B cell (primary cell): ENCODE measurements at regions not wholly inside any gene's neighbourhood (a gene's known extent, or its start where the extent isn't known, plus 50 kb on each side); places are given as distances from the start of the nearest gene placed in this dataset.

Experiments
- ATAC-seq: fragments of 200-7000 bp; cut with Tn5 transposase; one replicate; pipeline ENCODE4 v1.10.0; 2021; ENCODE audit warnings: low read depth, mild to moderate bottlenecking, moderate number of reproducible peaks, moderate library complexity
- CTCF ChIA-PET: fragments of 350-600 bp; sonication (Branson Sonifier 250); formaldehyde crosslinking; loops from one replicate; lab custom pipeline; 2021; ENCODE audit warnings: antibody characterized with exemption, inconsistent platforms; lab: Charles Lee
- POLR2A ChIA-PET: fragments of 350-600 bp; sonication (Branson Sonifier 250); formaldehyde crosslinking; loops from one replicate; lab custom pipeline; 2021; ENCODE audit warnings: antibody characterized with exemption; lab: Charles Lee
- DNase-seq: peaks from one replicate; pipeline ENCODE4 v3.0.0; 2013
- H2AFZ ChIP-seq: 2 replicates; pipeline ENCODE4 v1.6.1; 2012; ENCODE audit warnings: mild to moderate bottlenecking, low read depth, low read length; ENCODE audit not compliant: insufficient read depth, poor library complexity, severe bottlenecking
- H3K27ac ChIP-seq, 2 donors: 1 replicate in 1 of 2; 2 replicates in 1 of 2; pipeline ENCODE4 v1.5.1; 2012 to 2013; ENCODE audit warnings: low read length in 2 of 2, mild to moderate bottlenecking in 2 of 2, moderate library complexity in 1 of 2
- H3K27me3 ChIP-seq, 4 experiments: fragments of 200-600 bp in 1 of 4; sonication (generic) in 1 of 4; replicated peaks in 1 of 4; 1 replicate in 2 of 4; 2 replicates in 2 of 4; pipeline versions ENCODE4 v1.6.1 to v1.7.0; 2013 to 2016; ENCODE audit warnings: low read length in 3 of 4, mild to moderate bottlenecking in 2 of 4, mixed read lengths in 1 of 4, moderate library complexity in 1 of 4; ENCODE audit not compliant: insufficient read depth in 4 of 4, control insufficient read depth in 3 of 4; ENCODE audit errors: control extremely low read depth in 1 of 4
- H3K36me3 ChIP-seq, 2 experiments: replicated peaks in 1 of 2; 1 replicate in 1 of 2; 2 replicates in 1 of 2; pipeline versions ENCODE4 v1.6.1 to v1.7.1; 2013; ENCODE audit warnings: low read length in 1 of 2; ENCODE audit not compliant: insufficient read depth in 2 of 2, control insufficient read depth in 1 of 2; ENCODE audit errors: control extremely low read depth in 1 of 2, extremely low read depth in 1 of 2
- H3K4me1 ChIP-seq, 2 donors: fragments of 200-600 bp in 1 of 2; sonication (generic) in 1 of 2; 1 replicate in 1 of 2; 2 replicates in 1 of 2; pipeline versions ENCODE4 v1.5.1 to v1.6.1; 2013 to 2017; ENCODE audit warnings: low read length in 2 of 2; ENCODE audit not compliant: control insufficient read depth in 2 of 2, insufficient read depth in 2 of 2
- H3K4me2 ChIP-seq: replicated peaks from 2 replicates; pipeline ENCODE3; 2012; ENCODE audit warnings: mild to moderate bottlenecking, low read depth, low read length; ENCODE audit not compliant: poor library complexity, severe bottlenecking
- H3K4me3 ChIP-seq, 5 experiments: fragments of 200-600 bp in 1 of 5; sonication (generic) in 1 of 5; 1 replicate in 3 of 5; 2 replicates in 2 of 5; pipeline versions ENCODE4 v1.5.1 to v1.7.0; 2011 to 2016; ENCODE audit warnings: low read length in 4 of 5, mild to moderate bottlenecking in 4 of 5, low read depth in 2 of 5, control low read depth in 1 of 5, moderate library complexity in 1 of 5; ENCODE audit not compliant: insufficient read depth in 1 of 5; ENCODE audit errors: control extremely low read depth in 1 of 5, extremely low read depth in 1 of 5
- H3K79me2 ChIP-seq: fragments of 200-600 bp; sonication (generic); one replicate; pipeline ENCODE4 v1.6.0; 2016; ENCODE audit warnings: low read length; ENCODE audit not compliant: control insufficient read depth, insufficient read depth
- H3K9ac ChIP-seq: fragments of 200-600 bp; sonication (generic); 2 replicates; pipeline ENCODE4 v1.6.1; 2017; ENCODE audit warnings: mild to moderate bottlenecking, low read length, moderate library complexity
- H3K9me3 ChIP-seq, 3 donors: one replicate each; pipeline versions ENCODE4 v1.6.1 to v1.7.1; 2013; ENCODE audit warnings: low read length in 2 of 3; ENCODE audit not compliant: control insufficient read depth in 2 of 3, insufficient read depth in 1 of 3; ENCODE audit errors: control extremely low read depth in 1 of 3
- H4K20me1 ChIP-seq: 2 replicates; pipeline ENCODE4 v1.6.0; 2012; ENCODE audit warnings: mild to moderate bottlenecking, low read length; ENCODE audit not compliant: insufficient read depth, control insufficient read depth, poor library complexity, severe bottlenecking
- H3K27ac Mint-ChIP-seq: one replicate; pipeline ENCODE4 v1.8.0; 2021; ENCODE audit warnings: mixed read lengths
- H3K27me3 Mint-ChIP-seq: one replicate; pipeline ENCODE4 v1.8.0; 2021; ENCODE audit warnings: mixed read lengths
- H3K4me1 Mint-ChIP-seq: one replicate; pipeline ENCODE4 v1.8.0; 2021; ENCODE audit warnings: mixed read lengths
- H3K4me3 Mint-ChIP-seq: one replicate; pipeline ENCODE4 v1.8.0; 2021; ENCODE audit warnings: mixed read lengths
- H3K9me3 Mint-ChIP-seq: one replicate; pipeline ENCODE4 v1.8.0; 2022; ENCODE audit warnings: mixed read lengths; ENCODE audit not compliant: insufficient read depth
- CTCF ChIP-seq: fragments of 200-600 bp; IDR thresholded peaks from one replicate; pipeline ENCODE4 v1.8.0; 2022; ENCODE audit warnings: antibody characterized with exemption, mild to moderate bottlenecking
- EZH2 ChIP-seq: IDR thresholded peaks from 2 replicates; pipeline ENCODE4 v1.6.1; 2012; ENCODE audit warnings: borderline replicate concordance, low read depth, mild to moderate bottlenecking, moderate library complexity, low read length; ENCODE audit not compliant: insufficient read depth, poor library complexity, severe bottlenecking
- WGBS: methylation state at CpG from one replicate; pipeline ENCODE4 v1.1.5; 2013; ENCODE audit warnings: missing lambda C conversion rate; ENCODE audit not compliant: insufficient coverage; 5-methylcytosine and 5-hydroxymethylcytosine counted together
- intact Hi-C: fragments of 100-400 bp; cut with micrococcal nuclease; formaldehyde crosslinking; loops from one replicate; pipeline ENCODE4 v1.10.0; 2022

DNA sequence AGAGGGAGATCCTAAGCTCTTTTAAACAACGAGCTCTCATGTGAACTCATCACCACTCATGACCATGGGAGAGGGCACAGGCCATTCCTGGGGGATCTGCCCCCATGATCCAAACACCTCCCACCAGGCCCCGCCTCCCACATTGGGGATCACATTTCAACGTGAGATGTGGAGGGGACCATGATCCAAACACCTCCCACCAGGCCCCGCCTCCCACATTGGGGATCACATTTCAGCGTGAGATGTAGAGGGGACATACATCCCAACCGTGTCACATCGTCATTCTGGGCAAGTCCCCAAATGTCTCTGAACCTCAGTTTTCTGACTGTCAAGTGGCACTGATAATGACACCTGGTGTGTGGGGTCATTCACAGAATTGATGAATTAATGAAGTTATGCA is 641.8 kb downstream of the CDH26 start:
- TF ChIP-seq EZH2 (no peak), CTCF (no peak)
- Mint-ChIP-seq H3K9me3 (peaks cover 3% of the 10 kb centered on the region), H3K27ac (no peak overlapping the region), H3K27me3 (no peaks in the 10 kb centered on the region), H3K4me1 (no peaks in the 10 kb centered on the region), H3K4me3 (no peak overlapping the region)
- H3K4me3 ChIP-seq = no peak overlapping the region
- H3K27ac ChIP-seq = no peak overlapping the region
- no peak overlapping the region for H3K9ac ChIP-seq
- no peaks in the 10 kb centered on the region for H3K4me1 ChIP-seq
- DNase-seq (no peak), ATAC-seq (no peak)
- H4K20me1 ChIP-seq = no peaks in the 10 kb centered on the region
- intact Hi-C loops = no loop called here
- CTCF ChIA-PET = no interaction called here
- H3K4me2 ChIP-seq = no peak overlapping the region
- no peaks in the 10 kb centered on the region for H3K79me2 ChIP-seq
- H2AFZ ChIP-seq = no peak overlapping the region
- peaks cover 0 to 20% (median 0%) of the 10 kb centered on the region in 3 donors for H3K9me3 ChIP-seq
- H3K36me3 ChIP-seq = no peaks in the 10 kb centered on the region
- H3K27me3 ChIP-seq = no peaks in the 10 kb centered on the region
- POLR2A ChIA-PET = no interaction called here
- 96% methylated on average over 4 of the region's 7 CpGs for WGBS

- no peak overlapping the region for H3K4me3 ChIP-seq
- no peak overlapping the region for H2AFZ ChIP-seq
- WGBS = 94% methylated on average over 2 of the region's 4 CpGs
- H3K27me3 Mint-ChIP-seq = no peaks in the 10 kb centered on the region
- H3K27ac ChIP-seq = no peak overlapping the region
- ChIA-PET CTCF (no interaction called here), POLR2A (no interaction called here)
- H3K9me3 ChIP-seq = peaks cover 0 to 9% (median 0%) of the 10 kb centered on the region in 3 donors
- H3K4me3 Mint-ChIP-seq = no peak overlapping the region
- ATAC-seq = no peak
- TF ChIP-seq CTCF (no peak), EZH2 (no peak)
- H3K4me1 ChIP-seq = no peaks in the 10 kb centered on the region
- no peaks in the 10 kb centered on the region for H3K4me1 Mint-ChIP-seq
- DNase-seq = no peak
- no peaks in the 10 kb centered on the region for H3K27me3 ChIP-seq
- no peak overlapping the region for H3K4me2 ChIP-seq
- H4K20me1 ChIP-seq = no peaks in the 10 kb centered on the region
- H3K9me3 Mint-ChIP-seq = peaks cover 4% of the 10 kb centered on the region
- intact Hi-C loops = no loop called here
- H3K36me3 ChIP-seq = no peaks in the 10 kb centered on the region
- no peak overlapping the region for H3K9ac ChIP-seq
- H3K79me2 ChIP-seq = no peaks in the 10 kb centered on the region
- H3K27ac Mint-ChIP-seq = no peak overlapping the region
These were observed 628.0 kb upstream of the CDH4 start for GRCh38 chr20:60624066-60624465.
